Common myeloid progenitor, CD34-positive (primary cell): ENCODE measurements at regions not wholly inside any gene's neighbourhood (a gene's known extent, or its start where the extent isn't known, plus 50 kb on each side); places are given as distances from the start of the nearest gene placed in this dataset.
A peak's percentile ranks its signal among the peaks of the same experiment; 100 is the strongest.
"Not testable (repeated sequence)": the region's sequence is repeated elsewhere in the genome, so short reads cannot be mapped to it uniquely, and the experiment has no call there.

ENCODE experiments used
- CTCF ChIA-PET: fragments of 350-600 bp; sonication (Branson Sonifier 250); formaldehyde crosslinking; loops from one replicate; lab custom pipeline; 2021; ENCODE audit warnings: antibody characterized with exemption; lab: Charles Lee
- POLR2A ChIA-PET: fragments of 350-600 bp; sonication (Branson Sonifier 250); formaldehyde crosslinking; loops from one replicate; lab custom pipeline; 2021; ENCODE audit warnings: antibody characterized with exemption; lab: Charles Lee
- DNase-seq, 3 donors: peaks; one replicate each; pipeline versions ENCODE4 v3.0.0 to v3.0.0-alpha.2; 2013
- H3K27ac ChIP-seq, 2 experiments: 1 replicate in 1 of 2; 2 replicates in 1 of 2; pipeline ENCODE4 v1.7.0; 2013; ENCODE audit warnings: inconsistent platforms in 2 of 2, low read length in 2 of 2, mild to moderate bottlenecking in 2 of 2, low read depth in 1 of 2, moderate library complexity in 1 of 2; ENCODE audit not compliant: severe bottlenecking in 2 of 2, insufficient read depth in 1 of 2, poor library complexity in 1 of 2
- H3K27me3 ChIP-seq, 5 experiments: replicated peaks in 2 of 5; 1 replicate in 3 of 5; 2 replicates in 2 of 5; pipeline versions ENCODE4 v1.6.1 to v1.7.0; 2013; ENCODE audit warnings: low read length in 4 of 5, mild to moderate bottlenecking in 2 of 5, moderate library complexity in 2 of 5, inconsistent platforms in 1 of 5; ENCODE audit not compliant: insufficient read depth in 5 of 5, control insufficient read depth in 4 of 5
- H3K36me3 ChIP-seq, 4 experiments: 1 replicate in 2 of 4; 2 replicates in 2 of 4; pipeline versions ENCODE4 v1.6.1 to v1.7.0; 2013; ENCODE audit warnings: low read length in 3 of 4, control low read depth in 1 of 4, mild to moderate bottlenecking in 1 of 4; ENCODE audit not compliant: control insufficient read depth in 4 of 4, insufficient read depth in 4 of 4
- H3K4me1 ChIP-seq, 4 experiments: 1 replicate in 3 of 4; 2 replicates in 1 of 4; pipeline versions ENCODE4 v1.6.1 to v1.7.1; 2013; ENCODE audit warnings: low read length in 3 of 4, mild to moderate bottlenecking in 3 of 4, control low read depth in 1 of 4, inconsistent platforms in 1 of 4, moderate library complexity in 1 of 4; ENCODE audit not compliant: control insufficient read depth in 4 of 4, insufficient read depth in 4 of 4; ENCODE audit errors: control extremely low read depth in 1 of 4
- H3K4me3 ChIP-seq, 7 experiments: 1 replicate in 4 of 7; 2 replicates in 3 of 7; pipeline versions ENCODE4 v1.5.1 to v1.7.0; 2013; ENCODE audit warnings: mild to moderate bottlenecking in 7 of 7, low read length in 6 of 7, moderate library complexity in 6 of 7, inconsistent platforms in 2 of 7, low read depth in 2 of 7, control low read depth in 1 of 7; ENCODE audit not compliant: insufficient read depth in 4 of 7, control insufficient read depth in 1 of 7; ENCODE audit errors: extremely low read depth in 1 of 7
- H3K9me3 ChIP-seq, 5 experiments: 1 replicate in 4 of 5; 2 replicates in 1 of 5; pipeline versions ENCODE4 v1.6.1 to v1.7.1; 2013; ENCODE audit warnings: low read length in 4 of 5, mild to moderate bottlenecking in 2 of 5, inconsistent platforms in 1 of 5, low read depth in 1 of 5, moderate library complexity in 1 of 5; ENCODE audit not compliant: control insufficient read depth in 4 of 5, insufficient read depth in 2 of 5; ENCODE audit errors: control extremely low read depth in 1 of 5
- WGBS: methylation state at CpG from one replicate; pipeline ENCODE4 v1.1.5; 2013; ENCODE audit not compliant: insufficient coverage; 5-methylcytosine and 5-hydroxymethylcytosine counted together

DNA sequence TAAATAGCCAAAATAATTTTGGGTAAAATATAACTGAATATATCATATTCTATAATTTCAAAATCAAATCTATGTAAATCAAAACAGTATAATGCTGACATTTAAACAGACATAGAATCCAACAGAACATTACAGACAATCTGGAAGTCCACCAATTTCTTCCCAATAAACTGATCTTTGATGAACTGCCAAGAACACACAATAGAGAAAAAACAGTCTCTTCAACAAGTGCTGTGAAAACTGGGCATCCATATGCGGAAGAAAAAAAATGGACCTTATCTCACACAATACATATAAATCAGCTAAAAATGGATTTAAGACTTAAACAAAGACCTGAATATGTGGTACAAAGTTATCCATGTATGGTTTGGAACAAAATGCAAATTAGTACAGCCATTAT lies 1022.7 kb downstream of the TMEM121 start:
- H3K4me1 ChIP-seq: peaks cover 0 to 7% (median 1%) of the 10 kb centered on the region in 4 experiments
- POLR2A ChIA-PET: no interaction called here
- no peaks in the 10 kb centered on the region for H3K36me3 ChIP-seq
- no peak for DNase-seq
- CTCF ChIA-PET: interaction anchor here (1.0 to 1.5 kb wide), 2 partner anchors 10 kb away, joined by 3 read pairs; no protein-coding TSS in a partner anchor
- no peak overlapping the region for H3K27ac ChIP-seq
- WGBS: no CpG with 5 or more reads among the region's 1 CpG
- peaks cover 0 to 6% (median 0%) of the 10 kb centered on the region in 5 experiments for H3K9me3 ChIP-seq
- no peak overlapping the region for H3K4me3 ChIP-seq
- H3K27me3 ChIP-seq: peaks cover 0 to 8% (median 2%) of the 10 kb centered on the region in 5 experiments

- DNase-seq: peak in 2 of 3 donors; percentile 19 to 29
- ChIA-PET POLR2A (no interaction called here), CTCF (interaction anchor here (1.0 to 1.5 kb wide), 4 partner anchors 13 to 20 kb away, joined by 3 to 5 read pairs (median 4); no protein-coding TSS in a partner anchor)
- Histone ChIP-seq H3K4me1 (peaks cover 0 to 7% (median 1%) of the 10 kb centered on the region in 4 experiments), H3K4me3 (no peak overlapping the region), H3K27ac (no peak overlapping the region), H3K27me3 (peaks cover 0 to 6% (median 0%) of the 10 kb centered on the region in 5 experiments), H3K36me3 (no peaks in the 10 kb centered on the region), H3K9me3 (peaks cover 0 to 6% (median 0%) of the 10 kb centered on the region in 5 experiments)
- WGBS: 49% methylated on average over 2 of the region's 2 CpGs
Observed at GRCh38 chr14:106551265-106551664, 1024.9 kb downstream of the TMEM121 start.

GRCh38 chr14:106556211-106556610 lies 1029.8 kb downstream of the TMEM121 start:
- CTCF ChIA-PET: interaction anchor here (0.7 to 2.3 kb wide), 14 partner anchors 9 to 234 kb away, joined by 3 to 14 read pairs (median 4); no protein-coding TSS in a partner anchor
- H3K4me1 ChIP-seq, DNase-seq, H3K9me3 ChIP-seq, H3K4me3 ChIP-seq, POLR2A ChIA-PET, H3K27me3 ChIP-seq, H3K27ac ChIP-seq, H3K36me3 ChIP-seq: not testable (repeated sequence)
- WGBS: 88% methylated on average over 7 of the region's 9 CpGs

- CTCF ChIA-PET: interaction anchor here (0.7 to 2.3 kb wide), 28 partner anchors 8 to 234 kb away, joined by 3 to 14 read pairs (median 4); no protein-coding TSS in a partner anchor
- Histone ChIP-seq H3K4me1 (no peaks in the 10 kb centered on the region), H3K36me3 (no peaks in the 10 kb centered on the region), H3K4me3 (no peak overlapping the region), H3K9me3 (peaks cover 0 to 2% (median 0%) of the 10 kb centered on the region in 5 experiments), H3K27me3 (peaks cover 0 to 7% (median 0%) of the 10 kb centered on the region in 5 experiments), H3K27ac (no peak overlapping the region)
- DNase-seq: peak; percentile 51 to 60 (median 59)
- POLR2A ChIA-PET: no interaction called here
- WGBS: 38% methylated on average over 13 of the region's 13 CpGs
Observed at GRCh38 chr14:106556665-106557289, 1030.4 kb downstream of the TMEM121 start.

- WGBS: 7% methylated on average over 2 of the region's 6 CpGs
- H3K4me3 ChIP-seq: no peak overlapping the region
- DNase-seq: peak; percentile 45 to 97 (median 93)
- H3K27ac ChIP-seq: no peak overlapping the region
- CTCF ChIA-PET: interaction anchor here (0.6 to 4.0 kb wide), 10 partner anchors 13 to 175 kb away, joined by 3 to 22 read pairs (median 4); no protein-coding TSS in a partner anchor
- no peaks in the 10 kb centered on the region for H3K9me3 ChIP-seq
- peaks cover 0 to 26% (median 0%) of the 10 kb centered on the region in 5 experiments for H3K27me3 ChIP-seq
- POLR2A ChIA-PET: interaction anchor here (1.2 kb wide), 1 partner anchor 146 kb away, joined by 3 read pairs; no protein-coding TSS in a partner anchor
- H3K36me3 ChIP-seq: no peaks in the 10 kb centered on the region
- H3K4me1 ChIP-seq: peaks cover 0 to 5% (median 1%) of the 10 kb centered on the region in 4 experiments
Observed at GRCh38 chr14:106562451-106562850, 1036.1 kb downstream of the TMEM121 start.

GRCh38 chr14:106564058-106564643 lies 1037.8 kb downstream of the TMEM121 start:
- no peak overlapping the region for H3K4me3 ChIP-seq
- peak; percentile 80 to 91 (median 91) for DNase-seq
- no peak overlapping the region for H3K27ac ChIP-seq
- H3K9me3 ChIP-seq: no peaks in the 10 kb centered on the region
- CTCF ChIA-PET: interaction anchor here (0.8 to 4.0 kb wide), 26 partner anchors 7 to 144 kb away, joined by 3 to 22 read pairs (median 4); no protein-coding TSS in a partner anchor
- POLR2A ChIA-PET: no interaction called here
- peaks cover 0 to 5% (median 1%) of the 10 kb centered on the region in 4 experiments for H3K4me1 ChIP-seq
- no peaks in the 10 kb centered on the region for H3K36me3 ChIP-seq
- 49% methylated on average over 10 of the region's 14 CpGs for WGBS
- H3K27me3 ChIP-seq: peaks cover 0 to 28% (median 0%) of the 10 kb centered on the region in 5 experiments
